H1 (cell line): ENCODE measurements at regions not wholly inside any gene's neighbourhood (a gene's known extent, or its start where the extent isn't known, plus 50 kb on each side); places are given as distances from the start of the nearest gene placed in this dataset.

ENCODE experiments used
- ASH2L ChIP-seq: fragments of 200-600, 300-600 bp; sonication (generic); IDR thresholded peaks from one replicate; pipeline ENCODE4 v1.7.1; 2017; ENCODE audit warnings: low read length
- CBX5 ChIP-seq: fragments of 300-800, 300-1000 bp; sonication (generic); IDR thresholded peaks from 2 replicates; pipeline ENCODE4 v1.7.1; 2016; ENCODE audit warnings: antibody characterized with exemption, low read length, low read depth
- CHD7 ChIP-seq: fragments of 300-600 bp; sonication (generic); IDR thresholded peaks from 2 replicates; pipeline ENCODE4 v1.7.1; 2012; ENCODE audit warnings: low read length, moderate library complexity, mild to moderate bottlenecking, inconsistent platforms; ENCODE audit not compliant: insufficient replicate concordance
- GTF2F1 ChIP-seq: IDR thresholded peaks from 2 replicates; pipeline ENCODE4 v1.6.1; 2012; ENCODE audit warnings: low read depth, low read length, improper control_type of control experiment, borderline replicate concordance
- USF2 ChIP-seq: IDR thresholded peaks from 2 replicates; pipeline ENCODE4 v1.6.1; 2011; ENCODE audit warnings: low read length, improper control_type of control experiment

- no peak for TF ChIP-seq CHD7
- no peak for TF ChIP-seq USF2
- no peak for TF ChIP-seq ASH2L
- no peak for TF ChIP-seq CBX5
- no peak for TF ChIP-seq GTF2F1
- TF ChIP-seq, all 59 proteins: peak for 0
Observed at GRCh38 chr4:188387179-188387791, 248.0 kb downstream of the TRIML1 start (continued).
